Caki2 (cell line): ENCODE measurements at regions not wholly inside any gene's neighbourhood (a gene's known extent, or its start where the extent isn't known, plus 50 kb on each side); places are given as distances from the start of the nearest gene placed in this dataset.

Source experiments
- DNase-seq: peaks from one replicate; pipeline ENCODE4 v3.0.0-alpha.2; 2015; ENCODE audit warnings: low read depth
- in situ Hi-C: cut with HindIII; loops from 2 replicates; pipeline ENCODE4 v1.10.0; 2016; ENCODE audit warnings: low sequenced_read_pairs, low pct_unique_long_range_greater_than_20kb, mixed read lengths

DNA sequence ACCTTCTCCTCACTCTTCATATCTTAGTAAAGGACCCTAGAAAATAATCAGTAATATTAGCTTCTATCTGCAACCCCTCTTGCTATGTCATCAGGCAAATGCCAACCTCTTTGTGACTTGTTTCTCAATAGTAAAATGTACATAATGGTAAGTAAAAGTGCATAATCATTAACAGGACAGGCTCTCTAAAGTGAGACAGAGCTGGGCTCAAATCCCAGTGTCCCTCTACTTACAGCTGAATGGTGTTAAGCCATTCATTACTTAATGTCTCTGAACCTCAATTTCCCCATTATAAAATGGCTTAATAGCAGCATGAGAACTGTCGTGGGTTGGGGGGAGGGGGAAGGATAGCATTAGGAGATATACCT, 62.6 kb upstream of the ATP11B start:
- no peak for DNase-seq

GRCh38 chr3:182731764-182732163, 61.5 kb upstream of the ATP11B start:
- in situ Hi-C loops, result no loop called here
- DNase-seq, result no peak

More for the DNA sequence above, 62.6 kb upstream of the ATP11B start:
- in situ Hi-C loops, result no loop called here

DNA sequence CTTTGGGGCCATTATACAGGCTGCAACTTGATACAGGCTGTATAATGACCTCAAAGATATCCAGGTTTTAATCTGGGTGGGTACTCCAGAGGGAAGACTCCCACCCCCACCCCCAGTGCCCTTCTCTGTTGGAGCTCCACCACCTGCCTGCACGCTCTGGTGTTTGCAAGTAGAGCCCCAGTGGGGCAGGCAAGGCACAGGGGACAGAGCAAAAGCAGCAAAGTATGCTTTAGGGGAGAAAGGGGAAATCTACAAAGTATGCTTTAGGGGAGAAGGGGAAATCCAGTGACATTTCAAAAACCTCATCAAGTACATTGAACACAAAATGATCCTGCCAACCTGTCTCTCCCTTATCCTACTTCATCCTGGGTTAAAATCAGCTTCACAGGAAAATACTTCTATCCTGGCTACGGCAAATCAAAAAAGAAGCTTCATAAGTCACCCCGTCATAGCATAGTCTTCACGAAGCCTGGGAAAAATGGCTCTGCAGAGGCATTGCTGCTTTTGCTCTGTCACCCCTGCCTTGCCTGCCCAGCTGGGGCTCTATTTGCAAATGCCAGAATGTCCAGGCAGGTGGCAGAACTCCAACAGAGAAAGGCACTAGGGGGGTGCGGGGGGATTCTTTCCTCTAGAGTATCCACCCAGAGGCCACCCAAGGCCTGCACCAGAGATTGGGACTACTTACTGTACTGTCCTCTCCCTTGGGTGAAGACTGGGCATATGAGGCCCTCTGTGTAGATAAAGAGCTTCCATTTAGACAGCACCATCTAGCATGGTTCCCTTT, 60.9 kb upstream of the ATP11B start:
- no peak for DNase-seq
- in situ Hi-C loops, result no loop called here

- no peak for DNase-seq
- in situ Hi-C loops, result no loop called here
Observed at GRCh38 chr3:182735672-182736071, 57.6 kb upstream of the ATP11B start.

DNA sequence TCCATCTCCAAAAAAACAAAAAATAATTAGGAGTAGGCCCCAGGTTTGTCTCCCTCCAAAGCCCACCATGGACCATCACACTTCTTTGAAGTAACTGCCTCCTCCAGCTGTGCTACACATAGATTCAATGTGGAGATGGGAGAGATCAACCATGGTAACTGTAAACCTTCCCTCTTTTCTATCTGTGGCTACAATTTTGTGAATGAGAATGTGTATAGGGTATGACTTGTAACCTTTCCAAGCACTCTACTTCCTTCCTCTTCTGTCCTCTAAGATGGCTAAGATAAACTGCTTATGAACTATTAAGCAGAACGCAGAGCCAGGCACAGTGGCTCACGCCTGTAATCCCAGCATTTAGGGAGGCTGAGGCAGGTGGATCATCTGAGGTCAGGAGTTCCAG, 55.5 kb upstream of the ATP11B start:
- in situ Hi-C loops, result no loop called here
- no peak for DNase-seq

DNA sequence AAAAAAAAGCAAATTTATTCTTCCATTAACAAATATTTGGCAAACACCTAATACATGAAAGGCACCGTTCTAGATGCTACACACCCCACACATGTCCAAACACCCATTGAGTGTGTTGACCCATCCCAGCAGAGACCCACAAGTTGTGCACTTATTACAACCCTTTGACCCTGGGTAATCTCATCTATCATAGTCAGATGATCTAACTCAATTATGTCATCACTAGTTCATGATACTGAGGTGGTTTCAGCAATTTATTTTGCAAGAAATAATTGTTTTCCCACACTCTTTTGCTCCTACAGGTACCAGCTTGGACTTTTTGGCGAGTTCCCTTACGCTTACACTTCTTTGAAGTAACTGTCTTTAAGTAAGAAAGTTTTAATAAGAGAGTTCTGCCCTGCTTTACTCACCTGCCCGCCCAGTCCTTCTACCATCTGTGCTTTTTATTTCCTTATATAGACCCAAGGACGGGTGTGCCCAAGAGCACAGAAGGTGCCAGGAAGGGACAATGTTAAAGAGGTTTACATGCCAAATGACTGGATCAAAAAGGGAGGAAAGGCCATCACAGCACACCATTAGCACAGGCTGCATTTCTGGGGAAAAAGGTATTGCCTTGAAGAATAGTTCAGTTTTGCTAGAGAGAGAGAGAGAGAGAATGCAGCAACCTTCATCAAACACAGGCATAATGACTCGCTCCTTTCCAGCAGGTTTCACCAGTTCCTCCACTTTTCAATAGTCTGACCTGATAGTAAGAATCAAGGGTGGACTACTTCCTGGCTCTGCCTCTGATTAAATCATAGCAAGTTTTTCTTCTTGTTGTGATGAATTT, 54.5 kb upstream of the ATP11B start:
- in situ Hi-C loops, result no loop called here
- DNase-seq, result peak; percentile 20

DNA sequence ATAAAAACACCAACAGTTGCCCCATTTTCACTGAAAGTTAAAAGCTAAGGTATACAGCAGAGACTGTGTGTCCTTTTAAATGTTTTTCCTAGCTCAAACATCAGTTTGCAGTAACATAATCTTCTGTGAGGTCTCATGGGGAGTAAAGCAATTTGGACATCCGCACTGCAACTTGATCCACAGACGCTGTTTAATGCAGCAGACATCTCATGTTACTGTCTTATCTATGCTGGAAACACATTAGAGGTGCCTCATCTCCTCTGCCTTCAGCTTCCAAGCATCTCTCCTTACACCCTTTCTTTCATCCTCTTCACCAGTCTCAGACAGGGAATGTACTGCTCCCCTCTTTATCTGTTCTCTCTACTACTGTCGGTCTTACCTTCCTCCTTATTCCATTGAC, 53.7 kb upstream of the ATP11B start:
- in situ Hi-C loops, result no loop called here
- DNase-seq, result peak; percentile 6

DNA sequence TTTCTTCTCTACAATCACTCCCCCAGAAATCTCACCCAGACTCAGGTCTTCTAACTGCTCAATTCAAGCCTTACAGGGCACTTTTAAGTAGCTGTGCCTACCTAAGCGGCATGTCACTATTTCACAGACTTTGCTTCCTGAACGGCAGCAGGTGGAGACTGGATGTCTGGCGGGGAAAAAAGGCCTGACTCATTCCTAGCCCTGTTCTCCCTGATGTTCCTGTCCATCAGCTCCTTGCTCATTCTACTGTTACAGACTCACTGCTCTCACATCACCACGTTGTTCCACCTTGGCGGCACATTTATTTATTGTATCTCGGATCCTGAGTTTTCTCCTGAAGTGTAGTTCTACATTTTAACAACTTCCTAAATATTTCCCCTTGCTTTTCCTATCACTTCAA, 52.6 kb upstream of the ATP11B start:
- in situ Hi-C loops, result no loop called here
- peak; percentile 76 for DNase-seq

- DNase-seq, result no peak
- in situ Hi-C loops, result no loop called here
Observed at GRCh38 chr3:182741214-182741613, 52.1 kb upstream of the ATP11B start.
